ENCODE measurements at regions not wholly inside any gene's neighbourhood (a gene's known extent, or its start where the extent isn't known, plus 50 kb on each side); places are given as distances from the start of the nearest gene placed in this dataset.

DNA sequence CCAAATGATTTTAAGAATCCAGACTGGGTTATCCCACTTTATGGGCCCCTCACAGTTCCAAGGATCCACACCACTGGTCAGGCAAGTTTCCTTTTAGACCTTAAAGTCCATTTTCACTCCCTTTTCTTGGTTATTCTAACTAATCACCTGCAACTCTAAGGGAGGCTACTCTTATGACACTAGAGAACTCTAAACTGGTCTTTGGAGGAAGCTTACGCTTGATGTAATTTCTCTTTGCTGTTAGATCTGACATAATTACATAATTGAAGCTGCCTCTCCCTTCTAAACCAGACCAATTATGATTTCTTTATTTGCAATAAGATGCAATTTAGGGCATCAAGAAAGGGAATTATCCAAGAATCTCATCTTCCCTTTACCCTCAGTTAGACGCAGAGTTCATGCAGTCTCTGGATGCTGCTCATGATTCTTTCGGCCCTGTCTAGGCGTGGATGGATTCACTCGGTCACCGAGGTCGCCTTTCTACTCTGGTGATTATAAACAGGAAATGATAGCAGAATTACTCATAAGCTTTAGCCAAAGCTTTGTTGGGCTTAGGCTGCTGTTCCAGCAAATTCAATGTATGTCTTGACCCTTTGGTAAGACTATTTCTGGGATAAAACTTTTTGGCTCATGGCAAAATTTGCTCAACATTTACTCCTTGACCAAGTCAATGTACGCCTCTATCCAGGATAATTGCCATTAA lies 130.9 kb upstream of the PRNP start:
- no peak for DNase-seq (ENCODE audit: low spot score)
- in situ Hi-C loops (cut with MboI; ENCODE audit: low pct_unique_long_range_greater_than_20kb, low sequenced_read_pairs, unreplicated experiment) = no loop called here
- TF ChIP-seq CTCF (IDR thresholded peaks at IDR 0.05; ENCODE audit: extremely low read depth, insufficient read depth, missing control alignments) = no peak

- DNase-seq (ENCODE audit: low spot score) = no peak
- in situ Hi-C loops (cut with MboI; ENCODE audit: low pct_unique_long_range_greater_than_20kb, low sequenced_read_pairs, unreplicated experiment) = no loop called here
- TF ChIP-seq CTCF (IDR thresholded peaks at IDR 0.05; ENCODE audit: extremely low read depth, insufficient read depth, missing control alignments) = no peak
These were observed 131.9 kb upstream of the PRNP start for GRCh38 chr20:4554346-4554745.

GRCh38 chr20:4552075-4552640 lies 134.1 kb upstream of the PRNP start:
- TF ChIP-seq CTCF (IDR thresholded peaks at IDR 0.05; ENCODE audit: extremely low read depth, insufficient read depth, missing control alignments) = no peak
- no peak for DNase-seq (ENCODE audit: low spot score)
- in situ Hi-C loops (cut with MboI; ENCODE audit: low pct_unique_long_range_greater_than_20kb, low sequenced_read_pairs, unreplicated experiment) = no loop called here

DNA sequence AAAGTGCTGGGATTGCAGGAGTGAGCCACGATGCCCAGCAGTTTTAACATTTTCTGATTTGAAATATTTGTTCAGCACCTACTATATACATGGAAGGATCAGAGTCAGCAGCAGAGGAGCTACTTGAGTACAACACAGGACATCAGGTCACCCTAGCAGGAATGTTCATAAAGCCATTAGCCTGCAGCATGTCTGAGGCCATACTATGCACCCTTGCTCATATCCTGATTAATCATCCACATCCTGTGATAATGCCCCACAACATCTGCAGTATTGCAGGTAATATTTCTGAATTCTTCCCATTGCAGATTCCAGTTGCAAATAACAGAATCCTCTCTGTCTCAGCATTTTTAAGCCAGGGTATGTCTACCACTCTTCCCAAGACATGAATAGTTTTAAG lies 135.5 kb upstream of the PRNP start:
- DNase-seq (ENCODE audit: low spot score) = no peak
- in situ Hi-C loops (cut with MboI; ENCODE audit: low pct_unique_long_range_greater_than_20kb, low sequenced_read_pairs, unreplicated experiment) = no loop called here
- TF ChIP-seq CTCF (IDR thresholded peaks at IDR 0.05; ENCODE audit: extremely low read depth, insufficient read depth, missing control alignments) = no peak

- TF ChIP-seq CTCF (IDR thresholded peaks at IDR 0.05; ENCODE audit: extremely low read depth, insufficient read depth, missing control alignments) = no peak
- in situ Hi-C loops (cut with MboI; ENCODE audit: low pct_unique_long_range_greater_than_20kb, low sequenced_read_pairs, unreplicated experiment) = no loop called here
- no peak for DNase-seq (ENCODE audit: low spot score)
These were observed 136.5 kb upstream of the PRNP start for GRCh38 chr20:4549711-4550259.

DNA sequence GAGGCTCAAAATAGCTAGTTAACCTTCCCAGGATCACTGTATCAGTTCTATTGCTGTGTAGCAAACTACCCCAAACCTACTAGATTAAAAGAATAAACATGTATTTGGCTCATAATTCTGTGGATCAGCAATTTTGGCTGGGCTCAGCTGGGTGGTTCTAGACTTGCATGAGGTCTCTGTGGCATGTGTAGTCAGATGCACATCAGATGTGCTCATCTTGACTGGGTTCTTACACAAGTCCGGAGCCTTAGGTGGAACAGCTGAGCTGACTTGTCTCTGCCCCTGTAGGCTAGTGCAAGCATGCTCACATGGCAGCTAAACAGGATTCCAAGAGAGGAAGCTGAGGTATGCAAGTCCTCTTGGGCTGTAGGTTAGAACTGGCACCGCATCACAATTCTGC lies 137.7 kb upstream of the PRNP start:
- DNase-seq (ENCODE audit: low spot score) = no peak
- TF ChIP-seq CTCF (IDR thresholded peaks at IDR 0.05; ENCODE audit: extremely low read depth, insufficient read depth, missing control alignments) = no peak
- in situ Hi-C loops (cut with MboI; ENCODE audit: low pct_unique_long_range_greater_than_20kb, low sequenced_read_pairs, unreplicated experiment) = no loop called here

Data from GM13977 (cell line).